ENCODE measurements at regions not wholly inside any gene's neighbourhood (a gene's known extent, or its start where the extent isn't known, plus 50 kb on each side); places are given as distances from the start of the nearest gene placed in this dataset.

DNA sequence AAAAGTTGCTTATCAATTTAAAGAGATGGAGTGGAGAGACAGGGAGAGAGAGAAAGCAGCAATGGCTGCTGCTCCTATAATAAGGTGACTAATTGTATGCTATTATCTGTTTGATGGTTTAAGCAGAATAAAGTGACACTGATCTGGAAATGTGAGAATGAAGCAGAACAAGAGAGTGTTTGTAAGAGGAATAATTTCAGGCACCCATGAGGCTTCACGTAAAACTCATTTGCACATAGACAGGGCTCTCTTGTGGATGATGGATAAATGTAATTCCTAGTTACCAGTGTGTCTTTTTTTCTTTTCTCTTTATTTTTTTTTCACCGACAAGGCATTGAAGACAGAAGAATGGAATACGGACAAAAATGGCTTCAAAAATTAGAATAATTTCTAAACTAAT is 228.8 kb upstream of the TYRP1 start:
- Histone ChIP-seq H2AFZ (replicated peaks; ENCODE audit: low read length, poor library complexity) (no peak overlapping the region), H3K36me3 (ENCODE audit: control insufficient read depth, insufficient read depth, low read length) (no peaks in the 10 kb centered on the region), H3K56ac (ENCODE audit: extremely low read depth, insufficient read depth, low read length) (no peak overlapping the region), H3K9me1 (ENCODE audit: insufficient read depth, low read length) (no peaks in the 10 kb centered on the region), H3K18ac (ENCODE audit: low read depth, low read length) (no peak overlapping the region), H3K4me2 (ENCODE audit: low read depth, low read length) (no peak overlapping the region), H2BK15ac (ENCODE audit: low read depth, low read length) (no peak overlapping the region), H3K79me1 (ENCODE audit: low read depth in 1 of 2, low read length in 2 of 2) (no peaks in the 10 kb centered on the region), H3K4me1 (ENCODE audit: control insufficient read depth, insufficient read depth, low read length) (no peaks in the 10 kb centered on the region), H3K9me3 (ENCODE audit: control insufficient read depth, insufficient read depth, low read length) (no peaks in the 10 kb centered on the region), H4K20me1 (ENCODE audit: insufficient read depth, low read length) (no peaks in the 10 kb centered on the region), H2BK20ac (ENCODE audit: low read depth, low read length) (no peak overlapping the region), H2AK5ac (ENCODE audit: low read depth, low read length) (no peak overlapping the region), H3K27ac (ENCODE audit: insufficient read depth, low read length) (no peak overlapping the region), H3K23ac (ENCODE audit: low read depth, low read length) (no peak overlapping the region), H3K14ac (replicated peaks; ENCODE audit: low read depth, low read length) (no peak overlapping the region), H4K5ac (ENCODE audit: low read depth, low read length) (no peak overlapping the region), H3K27me3 (ENCODE audit: control insufficient read depth, insufficient read depth, low read length) (no peaks in the 10 kb centered on the region), H3K9ac (ENCODE audit: low read depth, low read length) (no peak overlapping the region), H2AK9ac (replicated peaks; ENCODE audit: low read depth, low read length, poor library complexity) (no peak overlapping the region), H3K4ac (ENCODE audit: low read depth, low read length) (no peak overlapping the region), H4K91ac (ENCODE audit: insufficient read depth, low read depth, low read length) (no peak overlapping the region), H2BK5ac (ENCODE audit: low read depth, low read length, poor library complexity, severe bottlenecking) (no peak overlapping the region), H2BK120ac (ENCODE audit: low read depth, low read length) (no peak overlapping the region), H3K4me3 (ENCODE audit: insufficient read depth, low read depth, low read length) (no peak overlapping the region), H4K8ac (ENCODE audit: low read depth in 2 of 2, low read length in 2 of 2) (no peak overlapping the region)
- ATAC-seq (ENCODE audit: low read depth): no peak
- dilution Hi-C loops (cut with HindIII; ENCODE audit: low sequenced_read_pairs, unreplicated experiment): no loop called here
- no TSS peak for BruUV-seq (replicated peaks)
- in situ Hi-C loops (cut with MboI; ENCODE audit: low sequenced_read_pairs): no loop called here
- DNase-seq: no peak
- ChIA-PET CTCF (interaction anchor here (0.6 kb wide), 1 partner anchor 51 kb away, joined by 6 read pairs; no protein-coding TSS in a partner anchor), POLR2A (ENCODE audit: unreplicated experiment) (no interaction called here)
- no CpG with 5 or more reads among the region's 3 CpGs for WGBS, 2 experiments (ENCODE audit: extremely low coverage in 2 of 2, insufficient read length in 1 of 2)
- intact Hi-C loops (cut with micrococcal nuclease): no loop called here
- TF ChIP-seq RAD21 (IDR thresholded peaks at IDR 0.05; ENCODE audit: low read length): no peak
- TF ChIP-seq, protein P1, sequence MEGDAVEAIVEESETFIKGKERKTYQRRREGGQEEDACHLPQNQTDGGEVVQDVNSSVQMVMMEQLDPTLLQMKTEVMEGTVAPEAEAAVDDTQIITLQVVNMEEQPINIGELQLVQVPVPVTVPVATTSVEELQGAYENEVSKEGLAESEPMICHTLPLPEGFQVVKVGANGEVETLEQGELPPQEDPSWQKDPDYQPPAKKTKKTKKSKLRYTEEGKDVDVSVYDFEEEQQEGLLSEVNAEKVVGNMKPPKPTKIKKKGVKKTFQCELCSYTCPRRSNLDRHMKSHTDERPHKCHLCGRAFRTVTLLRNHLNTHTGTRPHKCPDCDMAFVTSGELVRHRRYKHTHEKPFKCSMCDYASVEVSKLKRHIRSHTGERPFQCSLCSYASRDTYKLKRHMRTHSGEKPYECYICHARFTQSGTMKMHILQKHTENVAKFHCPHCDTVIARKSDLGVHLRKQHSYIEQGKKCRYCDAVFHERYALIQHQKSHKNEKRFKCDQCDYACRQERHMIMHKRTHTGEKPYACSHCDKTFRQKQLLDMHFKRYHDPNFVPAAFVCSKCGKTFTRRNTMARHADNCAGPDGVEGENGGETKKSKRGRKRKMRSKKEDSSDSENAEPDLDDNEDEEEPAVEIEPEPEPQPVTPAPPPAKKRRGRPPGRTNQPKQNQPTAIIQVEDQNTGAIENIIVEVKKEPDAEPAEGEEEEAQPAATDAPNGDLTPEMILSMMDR (conservative IDR thresholded peaks at IDR 0.05; ENCODE audit: low read depth, low read length): no peak
- no peak for TF ChIP-seq POLR2A (IDR thresholded peaks at IDR 0.05; ENCODE audit: low read depth, low read length)
- TF ChIP-seq FOS (IDR thresholded peaks at IDR 0.05; ENCODE audit: low read depth, low read length): no peak
- TF ChIP-seq RFX5 (IDR thresholded peaks at IDR 0.05; ENCODE audit: low read depth, low read length): no peak
- no peak for TF ChIP-seq ELK1 (IDR thresholded peaks at IDR 0.05; ENCODE audit: borderline replicate concordance, low read depth, low read length)
- no peak for TF ChIP-seq MAZ (IDR thresholded peaks at IDR 0.05; ENCODE audit: borderline replicate concordance, low read depth, low read length)
- TF ChIP-seq BHLHE40 (IDR thresholded peaks at IDR 0.05; ENCODE audit: low read depth, low read length): no peak
- TF ChIP-seq, protein P2, sequence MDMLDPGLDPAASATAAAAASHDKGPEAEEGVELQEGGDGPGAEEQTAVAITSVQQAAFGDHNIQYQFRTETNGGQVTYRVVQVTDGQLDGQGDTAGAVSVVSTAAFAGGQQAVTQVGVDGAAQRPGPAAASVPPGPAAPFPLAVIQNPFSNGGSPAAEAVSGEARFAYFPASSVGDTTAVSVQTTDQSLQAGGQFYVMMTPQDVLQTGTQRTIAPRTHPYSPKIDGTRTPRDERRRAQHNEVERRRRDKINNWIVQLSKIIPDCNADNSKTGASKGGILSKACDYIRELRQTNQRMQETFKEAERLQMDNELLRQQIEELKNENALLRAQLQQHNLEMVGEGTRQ (IDR thresholded peaks at IDR 0.05; ENCODE audit: low read depth, low read length): no peak
- TF ChIP-seq CHD1 (IDR thresholded peaks at IDR 0.05; ENCODE audit: low read depth, low read length): no peak

Data from IMR-90 (cell line).